Prostate gland (tissue), 2 donors: ENCODE measurements at regions not wholly inside any gene's neighbourhood (a gene's known extent, or its start where the extent isn't known, plus 50 kb on each side); places are given as distances from the start of the nearest gene placed in this dataset.

Source experiments
- DNase-seq: peaks from one replicate; pipeline ENCODE4 v3.0.0-alpha.2; 2019; ENCODE audit warnings: low spot score
- H3K27ac ChIP-seq, 2 donors: fragments of 200-600 bp; sonication (generic); 2 replicates each; pipeline ENCODE4 v1.5.1; 2017 to 2019
- H3K27me3 ChIP-seq: fragments of 200-600 bp; sonication (generic); replicated peaks from 2 replicates; pipeline ENCODE4 v1.5.1; 2019; ENCODE audit not compliant: insufficient read depth
- H3K36me3 ChIP-seq, 2 donors: fragments of 200-600 bp; sonication (generic); 1 replicate in 1 of 2; 2 replicates in 1 of 2; pipeline versions ENCODE4 v1.5.1 to v1.8.1; 2017 to 2019
- H3K4me1 ChIP-seq: fragments of 200-600 bp; sonication (generic); replicated peaks from 2 replicates; pipeline ENCODE4 v1.5.1; 2019
- H3K4me3 ChIP-seq, 2 donors: fragments of 200-600 bp; sonication (generic); 2 replicates each; pipeline ENCODE4 v1.5.1; 2017 to 2019
- H3K9me3 ChIP-seq: fragments of 200-600 bp; sonication (generic); 2 replicates; pipeline ENCODE4 v1.5.1; 2017
- CTCF ChIP-seq, 4 experiments: fragments of 200-600 bp in 2 of 4; fragments of 450-650 bp in 2 of 4; sonication (generic) in 2 of 4; IDR thresholded peaks; 1 replicate in 3 of 4; 2 replicates in 1 of 4; pipeline ENCODE4 v1.5.1; 2016 to 2019; ENCODE audit warnings: antibody characterized with exemption in 4 of 4, mild to moderate bottlenecking in 2 of 4, moderate library complexity in 2 of 4
- POLR2A ChIP-seq: fragments of 450-650 bp; IDR thresholded peaks from one replicate; pipeline ENCODE4 v1.6.1; 2016; ENCODE audit warnings: antibody characterized with exemption, mild to moderate bottlenecking
- POLR2AphosphoS5 ChIP-seq: sonication (generic); formaldehyde crosslinking; IDR thresholded peaks from one replicate; pipeline ENCODE4 v1.6.1; 2017; ENCODE audit warnings: antibody characterized with exemption
- WGBS: methylation state at CpG from one replicate; pipeline ENCODE4 v1.1.5; 2018; 5-methylcytosine and 5-hydroxymethylcytosine counted together
- intact Hi-C: fragments of 100-400 bp; cut with DNase I; formaldehyde crosslinking; loops from one replicate; pipeline ENCODE4 v1.14.2; 2022
- small RNA-seq, 2 donors: library from RNA; depleted of rRNA; stranded (forward); fragments of <200 nt; gene quantifications; one replicate each; pipeline ENCODE3, GENCODE V24; 2016

DNA sequence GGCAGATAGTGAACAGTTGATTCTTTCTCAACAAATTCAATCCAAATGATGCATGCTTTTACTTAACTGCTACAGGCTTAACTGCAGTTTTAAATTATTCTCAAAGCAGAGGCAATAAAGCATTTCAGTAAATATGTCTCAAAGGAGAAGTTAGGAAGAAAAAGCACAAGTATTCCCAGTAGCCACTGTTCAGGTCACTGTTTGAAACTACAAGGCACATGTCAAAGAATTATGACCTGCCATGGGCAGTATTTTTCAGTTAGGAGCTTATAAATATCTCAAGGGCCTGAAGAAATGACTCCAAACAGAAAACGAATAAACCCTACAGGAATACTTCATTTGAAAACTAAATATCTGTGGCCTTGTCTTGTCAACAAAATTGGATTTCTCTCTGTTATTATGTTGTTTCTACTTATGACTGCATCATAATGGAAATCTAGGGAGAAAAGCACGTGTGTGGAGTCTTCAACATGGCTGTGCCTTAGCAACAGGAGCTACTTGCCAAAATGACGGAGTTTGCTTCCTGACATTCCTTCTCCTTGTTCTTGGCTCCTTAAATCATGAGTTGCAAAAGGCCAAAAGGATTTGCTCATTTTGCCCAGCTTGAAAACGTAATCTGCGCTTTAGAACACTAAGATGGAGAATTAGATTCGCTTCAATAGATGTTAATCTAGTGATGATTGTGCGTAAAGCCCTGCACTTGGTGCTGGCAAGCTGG, 67.6 kb upstream of the GPR101 start:
- H3K36me3 ChIP-seq = no peaks in the 10 kb centered on the region
- DNase-seq = no peak
- TF ChIP-seq CTCF (IDR thresholded peaks at IDR 0.05) (no peak), POLR2A (no peak), POLR2AphosphoS5 (no peak)
- H3K27ac ChIP-seq = no peak overlapping the region
- H3K4me1 ChIP-seq = no peaks in the 10 kb centered on the region
- no peaks in the 10 kb centered on the region for H3K9me3 ChIP-seq
- H3K27me3 ChIP-seq = no peaks in the 10 kb centered on the region
- intact Hi-C loops = no loop called here
- WGBS = 83% methylated on average over 7 of the region's 7 CpGs
- no peak overlapping the region for H3K4me3 ChIP-seq

Small RNA genes lying in the stretch of these regions (small RNA-seq; reads per million reads assigned to genes)
- gene AL355309.1 = 0 reads per million in 2 donors
